ENCODE measurements at regions not wholly inside any gene's neighbourhood (a gene's known extent, or its start where the extent isn't known, plus 50 kb on each side); places are given as distances from the start of the nearest gene placed in this dataset.

DNA sequence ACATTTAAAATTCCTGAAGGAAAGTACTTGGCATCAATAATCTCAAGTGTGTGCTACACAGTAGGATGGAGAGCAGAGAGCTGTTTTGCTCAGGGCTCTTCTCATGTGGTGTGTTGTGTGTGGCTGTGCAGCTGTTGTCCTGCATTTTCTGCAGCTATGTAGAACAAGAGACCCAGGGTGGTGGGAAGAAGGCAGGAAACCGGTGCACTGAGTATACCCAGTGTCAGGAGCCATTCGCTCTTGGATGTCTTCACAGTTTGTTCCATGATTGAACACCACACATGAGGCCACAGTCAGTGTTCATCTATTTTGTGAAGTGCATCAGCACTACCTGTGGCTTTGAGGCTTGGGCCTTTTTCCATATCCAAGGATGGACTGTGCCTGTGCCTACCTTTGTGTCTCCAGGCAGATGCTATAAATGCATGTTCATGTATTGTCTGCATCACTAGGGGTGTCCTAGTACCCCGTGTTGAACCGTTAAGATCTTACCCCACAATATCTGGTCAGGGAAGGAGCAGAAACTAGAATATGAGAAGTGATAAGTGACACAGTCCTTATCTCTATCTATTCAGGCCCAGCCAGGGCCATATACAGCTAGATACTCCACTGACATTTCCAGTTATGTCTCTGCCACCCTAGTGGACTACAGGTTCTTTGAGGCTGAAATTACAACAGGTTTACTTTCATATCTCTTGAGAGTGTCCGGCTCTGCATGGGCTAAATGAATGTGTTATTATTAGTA is 194.3 kb downstream of the NR2F2 start:
- Mint-ChIP-seq H3K27me3 (ENCODE audit: unreplicated experiment) (no peaks in the 10 kb centered on the region), H3K4me1 (ENCODE audit: low read depth, unreplicated experiment) (no peaks in the 10 kb centered on the region), H3K9me3 (ENCODE audit: low read depth, unreplicated experiment) (peaks cover 6% of the 10 kb centered on the region), H3K36me3 (ENCODE audit: insufficient read depth, unreplicated experiment) (no peaks in the 10 kb centered on the region), H3K4me3 (ENCODE audit: low read depth, unreplicated experiment) (no peak overlapping the region), H3K27ac (ENCODE audit: unreplicated experiment) (no peak overlapping the region)
- BruUV-seq (replicated peaks): no TSS peak
- CTCF ChIA-PET: no interaction called here
- intact Hi-C loops (cut with micrococcal nuclease; ENCODE audit: unreplicated experiment): no loop called here
- TF ChIP-seq, protein P1, sequence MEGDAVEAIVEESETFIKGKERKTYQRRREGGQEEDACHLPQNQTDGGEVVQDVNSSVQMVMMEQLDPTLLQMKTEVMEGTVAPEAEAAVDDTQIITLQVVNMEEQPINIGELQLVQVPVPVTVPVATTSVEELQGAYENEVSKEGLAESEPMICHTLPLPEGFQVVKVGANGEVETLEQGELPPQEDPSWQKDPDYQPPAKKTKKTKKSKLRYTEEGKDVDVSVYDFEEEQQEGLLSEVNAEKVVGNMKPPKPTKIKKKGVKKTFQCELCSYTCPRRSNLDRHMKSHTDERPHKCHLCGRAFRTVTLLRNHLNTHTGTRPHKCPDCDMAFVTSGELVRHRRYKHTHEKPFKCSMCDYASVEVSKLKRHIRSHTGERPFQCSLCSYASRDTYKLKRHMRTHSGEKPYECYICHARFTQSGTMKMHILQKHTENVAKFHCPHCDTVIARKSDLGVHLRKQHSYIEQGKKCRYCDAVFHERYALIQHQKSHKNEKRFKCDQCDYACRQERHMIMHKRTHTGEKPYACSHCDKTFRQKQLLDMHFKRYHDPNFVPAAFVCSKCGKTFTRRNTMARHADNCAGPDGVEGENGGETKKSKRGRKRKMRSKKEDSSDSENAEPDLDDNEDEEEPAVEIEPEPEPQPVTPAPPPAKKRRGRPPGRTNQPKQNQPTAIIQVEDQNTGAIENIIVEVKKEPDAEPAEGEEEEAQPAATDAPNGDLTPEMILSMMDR (IDR thresholded peaks at IDR 0.05; ENCODE audit: unreplicated experiment): no peak
- no peak for DNase-seq

DNA sequence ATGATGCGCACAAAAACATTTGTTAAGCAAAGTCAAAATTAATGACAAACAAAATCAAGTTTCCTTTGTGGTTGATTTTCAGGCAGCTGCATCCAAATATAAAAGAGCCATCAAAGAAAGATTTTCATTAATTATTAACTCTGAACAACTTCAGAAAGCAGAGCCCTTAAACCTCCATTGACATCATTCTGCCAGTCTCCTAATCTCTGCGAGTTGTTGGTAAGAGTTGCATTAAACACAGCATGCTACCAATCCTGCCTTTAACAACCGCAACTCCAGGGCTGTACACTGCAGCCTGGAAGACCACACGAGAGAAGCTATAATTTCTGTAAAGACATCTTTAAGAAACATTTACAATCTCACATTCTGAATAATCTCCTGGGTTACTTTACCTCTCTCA is 204.6 kb downstream of the NR2F2 start:
- Mint-ChIP-seq H3K27ac (ENCODE audit: unreplicated experiment) (no peak overlapping the region), H3K4me1 (ENCODE audit: low read depth, unreplicated experiment) (peaks cover 9% of the 10 kb centered on the region), H3K4me3 (ENCODE audit: low read depth, unreplicated experiment) (no peak overlapping the region), H3K27me3 (ENCODE audit: unreplicated experiment) (no peaks in the 10 kb centered on the region), H3K36me3 (ENCODE audit: insufficient read depth, unreplicated experiment) (no peaks in the 10 kb centered on the region), H3K9me3 (ENCODE audit: low read depth, unreplicated experiment) (no peaks in the 10 kb centered on the region)
- DNase-seq: no peak
- BruUV-seq (replicated peaks): no TSS peak
- intact Hi-C loops (cut with micrococcal nuclease; ENCODE audit: unreplicated experiment): no loop called here
- CTCF ChIA-PET: no interaction called here
- TF ChIP-seq, protein P1 (IDR thresholded peaks at IDR 0.05; ENCODE audit: unreplicated experiment): no peak

DNA sequence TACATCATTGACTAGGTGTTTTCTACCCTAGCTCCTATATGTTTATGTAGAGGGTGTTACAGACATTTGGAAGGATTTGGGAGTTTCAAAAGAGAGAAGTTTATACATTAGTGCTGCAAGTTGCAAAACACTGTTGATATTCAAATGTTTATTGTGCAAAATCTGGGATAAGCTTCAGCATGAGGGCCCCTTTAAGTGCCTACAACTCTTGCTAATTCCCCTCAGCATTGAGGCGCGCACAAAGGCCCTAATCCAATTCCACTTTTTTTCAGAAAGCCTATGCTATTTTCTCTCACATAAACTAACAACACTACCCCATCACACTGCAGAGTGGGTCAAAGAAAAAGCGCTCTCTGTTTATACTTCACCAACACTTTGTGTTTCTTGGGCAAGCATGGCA is 208.0 kb downstream of the NR2F2 start:
- CTCF ChIA-PET: no interaction called here

DNA sequence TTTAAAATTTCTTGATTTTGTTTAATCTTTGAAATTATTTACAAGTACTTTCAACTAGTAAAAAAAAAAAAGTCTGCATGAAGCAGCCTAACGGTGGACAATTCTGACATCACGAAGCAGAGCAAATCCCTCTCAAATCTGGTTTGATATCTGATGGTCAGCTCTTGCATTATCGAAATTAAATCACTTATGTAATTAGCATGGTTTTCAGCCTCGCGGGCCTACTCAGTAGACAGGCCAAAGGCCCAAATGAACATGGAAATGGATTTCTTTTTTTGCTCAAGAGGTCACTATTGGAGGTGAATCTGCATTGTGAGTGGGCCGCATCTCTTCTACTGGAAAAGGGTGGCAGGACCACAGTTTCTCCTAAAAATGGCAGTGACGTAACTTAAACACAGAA is 209.8 kb downstream of the NR2F2 start:
- no peaks in the 10 kb centered on the region for H3K27me3 Mint-ChIP-seq (ENCODE audit: unreplicated experiment)
- H3K4me3 Mint-ChIP-seq (ENCODE audit: low read depth, unreplicated experiment): no peak overlapping the region
- no peak for DNase-seq
- no peak overlapping the region for H3K27ac Mint-ChIP-seq (ENCODE audit: unreplicated experiment)
- TF ChIP-seq, protein P1 (IDR thresholded peaks at IDR 0.05; ENCODE audit: unreplicated experiment): no peak
- CTCF ChIA-PET: no interaction called here
- no TSS peak for BruUV-seq (replicated peaks)
- intact Hi-C loops (cut with micrococcal nuclease; ENCODE audit: unreplicated experiment): no loop called here
- H3K9me3 Mint-ChIP-seq (ENCODE audit: low read depth, unreplicated experiment): no peaks in the 10 kb centered on the region
- peaks cover 2% of the 10 kb centered on the region for H3K4me1 Mint-ChIP-seq (ENCODE audit: low read depth, unreplicated experiment)
- H3K36me3 Mint-ChIP-seq (ENCODE audit: insufficient read depth, unreplicated experiment): no peaks in the 10 kb centered on the region

More for the DNA sequence above, 208.0 kb downstream of the NR2F2 start:
- Mint-ChIP-seq H3K4me3 (ENCODE audit: low read depth, unreplicated experiment) (no peak overlapping the region), H3K4me1 (ENCODE audit: low read depth, unreplicated experiment) (peaks cover 9% of the 10 kb centered on the region), H3K27ac (ENCODE audit: unreplicated experiment) (no peak overlapping the region), H3K27me3 (ENCODE audit: unreplicated experiment) (no peaks in the 10 kb centered on the region), H3K9me3 (ENCODE audit: low read depth, unreplicated experiment) (no peaks in the 10 kb centered on the region), H3K36me3 (ENCODE audit: insufficient read depth, unreplicated experiment) (no peaks in the 10 kb centered on the region)
- DNase-seq: no peak
- intact Hi-C loops (cut with micrococcal nuclease; ENCODE audit: unreplicated experiment): no loop called here
- TF ChIP-seq, protein P1 (IDR thresholded peaks at IDR 0.05; ENCODE audit: unreplicated experiment): no peak
- no TSS peak for BruUV-seq (replicated peaks)

Data from Calu3 (cell line).